Right atrium auricular region (tissue), 2 donors: ENCODE measurements at regions not wholly inside any gene's neighbourhood (a gene's known extent, or its start where the extent isn't known, plus 50 kb on each side); places are given as distances from the start of the nearest gene placed in this dataset.
"Not testable (repeated sequence)": the region's sequence is repeated elsewhere in the genome, so short reads cannot be mapped to it uniquely, and the experiment has no call there.

Experiments
- DNase-seq: peaks from one replicate; pipeline ENCODE4 v3.0.0-alpha.2; 2019; ENCODE audit warnings: low spot score
- H3K27ac ChIP-seq, 2 donors: fragments of 200-600 bp; sonication (generic); 1 replicate in 1 of 2; 2 replicates in 1 of 2; pipeline ENCODE4 v1.5.1; 2016 to 2019
- H3K27me3 ChIP-seq, 2 donors: fragments of 200-600 bp; sonication (generic); one replicate each; pipeline versions ENCODE4 v1.5.1 to v1.6.0; 2017 to 2019
- H3K36me3 ChIP-seq: fragments of 200-600 bp; sonication (generic); one replicate; pipeline ENCODE4 v1.5.1; 2016
- H3K4me1 ChIP-seq, 2 donors: fragments of 200-600 bp; sonication (generic); one replicate each; pipeline versions ENCODE4 v1.5.1 to v1.6.0; 2017 to 2019
- H3K4me3 ChIP-seq, 2 donors: fragments of 200-600 bp; sonication (generic); 1 replicate in 1 of 2; 2 replicates in 1 of 2; pipeline ENCODE4 v1.5.1; 2017 to 2019; ENCODE audit warnings: mild to moderate bottlenecking in 1 of 2, moderate library complexity in 1 of 2
- H3K9me3 ChIP-seq, 2 donors: fragments of 200-600 bp; sonication (generic); one replicate each; pipeline ENCODE4 v1.5.1; 2019
- TF ChIP-seq, protein P1 (sequence below), 2 donors: fragments of 200-600 bp; sonication (generic); IDR thresholded peaks; one replicate each; pipeline ENCODE4 v1.5.1; 2019; ENCODE audit warnings: antibody characterized with exemption in 2 of 2

DNA sequence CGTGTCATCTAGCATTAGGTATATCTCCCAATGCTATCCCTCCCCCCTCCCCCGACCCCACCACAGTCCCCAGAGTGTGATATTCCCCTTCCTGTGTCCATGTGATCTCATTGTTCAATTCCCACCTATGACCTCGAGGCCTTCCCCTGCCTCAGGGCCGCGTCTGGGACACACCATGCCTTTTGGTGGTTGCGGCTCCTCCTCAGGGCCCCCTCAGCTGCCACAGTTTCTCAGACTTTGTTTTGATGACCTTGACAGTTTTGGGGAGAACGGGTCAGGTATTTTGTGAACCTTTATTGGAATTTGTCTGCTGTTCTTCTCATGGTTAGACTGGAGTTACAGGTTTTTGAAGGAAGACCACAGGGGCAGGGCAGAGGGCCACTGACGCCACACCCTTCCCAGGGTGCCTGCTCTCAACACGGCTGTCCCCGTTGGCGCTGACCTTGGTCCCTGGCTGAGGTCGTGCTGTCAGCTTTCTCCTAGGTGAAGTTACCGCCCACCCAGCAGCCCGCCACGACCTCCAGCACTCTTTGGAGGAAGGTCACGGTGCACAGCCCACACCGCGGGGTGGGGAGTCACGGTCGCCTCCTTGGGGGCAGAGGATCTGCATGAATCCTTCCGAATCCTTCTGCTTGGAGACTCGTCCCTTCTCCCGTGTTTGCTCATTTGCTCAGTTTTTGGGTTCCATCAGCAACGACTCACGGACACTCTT is 130.5 kb downstream of the KIF26A start:
- no peaks in the 10 kb centered on the region for H3K36me3 ChIP-seq
- no peaks in the 10 kb centered on the region for H3K9me3 ChIP-seq
- no peaks in the 10 kb centered on the region for H3K4me1 ChIP-seq
- no peak for DNase-seq
- TF ChIP-seq, protein P1, sequence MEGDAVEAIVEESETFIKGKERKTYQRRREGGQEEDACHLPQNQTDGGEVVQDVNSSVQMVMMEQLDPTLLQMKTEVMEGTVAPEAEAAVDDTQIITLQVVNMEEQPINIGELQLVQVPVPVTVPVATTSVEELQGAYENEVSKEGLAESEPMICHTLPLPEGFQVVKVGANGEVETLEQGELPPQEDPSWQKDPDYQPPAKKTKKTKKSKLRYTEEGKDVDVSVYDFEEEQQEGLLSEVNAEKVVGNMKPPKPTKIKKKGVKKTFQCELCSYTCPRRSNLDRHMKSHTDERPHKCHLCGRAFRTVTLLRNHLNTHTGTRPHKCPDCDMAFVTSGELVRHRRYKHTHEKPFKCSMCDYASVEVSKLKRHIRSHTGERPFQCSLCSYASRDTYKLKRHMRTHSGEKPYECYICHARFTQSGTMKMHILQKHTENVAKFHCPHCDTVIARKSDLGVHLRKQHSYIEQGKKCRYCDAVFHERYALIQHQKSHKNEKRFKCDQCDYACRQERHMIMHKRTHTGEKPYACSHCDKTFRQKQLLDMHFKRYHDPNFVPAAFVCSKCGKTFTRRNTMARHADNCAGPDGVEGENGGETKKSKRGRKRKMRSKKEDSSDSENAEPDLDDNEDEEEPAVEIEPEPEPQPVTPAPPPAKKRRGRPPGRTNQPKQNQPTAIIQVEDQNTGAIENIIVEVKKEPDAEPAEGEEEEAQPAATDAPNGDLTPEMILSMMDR (IDR thresholded peaks at IDR 0.05), result no peak
- no peak overlapping the region for H3K27ac ChIP-seq
- no peaks in the 10 kb centered on the region for H3K27me3 ChIP-seq
- no peak overlapping the region for H3K4me3 ChIP-seq

DNA sequence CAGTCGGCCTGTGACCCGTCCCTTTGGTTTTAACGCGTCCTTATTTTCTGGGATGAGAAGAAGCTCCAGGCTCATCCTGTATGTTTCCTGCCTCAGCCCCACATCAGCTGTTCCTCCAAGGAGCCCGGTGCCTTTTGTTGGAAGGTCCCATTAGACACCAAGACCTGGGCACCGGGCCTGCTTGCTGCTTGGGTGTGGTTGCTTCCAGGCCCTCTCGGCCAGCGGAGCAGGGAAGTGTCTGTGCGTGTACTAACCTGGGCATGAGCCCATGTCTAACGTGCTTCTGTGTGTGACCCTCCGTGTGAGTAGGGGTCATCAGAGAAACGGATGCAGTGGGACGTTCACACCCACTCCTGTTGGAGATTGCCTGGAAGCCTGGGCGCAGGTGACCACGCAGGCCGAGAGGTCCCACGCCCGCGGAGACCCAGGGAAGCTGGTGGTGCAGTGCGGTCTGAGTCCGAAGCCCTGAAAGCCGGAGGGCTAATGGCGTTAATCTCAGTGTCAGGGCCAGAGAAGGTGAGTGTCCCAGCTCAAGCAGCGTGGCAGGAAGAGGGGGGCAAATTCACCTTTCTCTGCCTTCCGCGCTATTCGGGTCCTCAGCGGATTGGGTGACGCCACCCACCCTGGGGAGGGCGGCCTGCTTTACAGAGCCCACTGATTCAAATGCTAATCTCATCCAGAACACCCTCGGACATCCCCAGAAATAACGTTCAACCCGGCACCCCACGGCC is 131.3 kb downstream of the KIF26A start:
- H3K9me3 ChIP-seq, H3K36me3 ChIP-seq, H3K27ac ChIP-seq, H3K4me3 ChIP-seq, H3K4me1 ChIP-seq, H3K27me3 ChIP-seq, DNase-seq: not testable (repeated sequence)

DNA sequence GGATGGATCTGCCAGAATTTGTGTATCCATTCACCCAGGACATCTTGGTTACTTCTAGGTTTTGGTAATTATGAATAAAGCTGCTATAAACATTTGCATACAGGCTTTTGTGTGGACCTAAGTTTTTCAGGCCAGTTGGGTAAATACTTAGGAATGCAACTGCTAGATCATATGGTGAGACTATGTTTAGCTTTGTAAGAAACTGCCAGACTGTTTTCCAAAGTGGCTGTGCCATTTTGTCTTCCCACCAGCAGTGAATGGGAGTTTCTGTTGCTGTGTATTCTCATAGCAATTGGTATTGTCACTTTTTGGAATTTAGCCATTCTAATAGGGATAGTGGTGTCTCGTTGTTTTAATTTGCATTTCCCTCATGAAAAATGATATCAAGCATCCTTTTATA is 133.0 kb downstream of the KIF26A start:
- no peak for DNase-seq
- H3K4me3 ChIP-seq, result no peak overlapping the region
- H3K4me1 ChIP-seq, result no peaks in the 10 kb centered on the region
- no peak overlapping the region for H3K27ac ChIP-seq
- H3K36me3 ChIP-seq, result no peaks in the 10 kb centered on the region
- H3K9me3 ChIP-seq, result no peaks in the 10 kb centered on the region
- TF ChIP-seq, protein P1 (IDR thresholded peaks at IDR 0.05), result no peak
- H3K27me3 ChIP-seq, result no peaks in the 10 kb centered on the region

DNA sequence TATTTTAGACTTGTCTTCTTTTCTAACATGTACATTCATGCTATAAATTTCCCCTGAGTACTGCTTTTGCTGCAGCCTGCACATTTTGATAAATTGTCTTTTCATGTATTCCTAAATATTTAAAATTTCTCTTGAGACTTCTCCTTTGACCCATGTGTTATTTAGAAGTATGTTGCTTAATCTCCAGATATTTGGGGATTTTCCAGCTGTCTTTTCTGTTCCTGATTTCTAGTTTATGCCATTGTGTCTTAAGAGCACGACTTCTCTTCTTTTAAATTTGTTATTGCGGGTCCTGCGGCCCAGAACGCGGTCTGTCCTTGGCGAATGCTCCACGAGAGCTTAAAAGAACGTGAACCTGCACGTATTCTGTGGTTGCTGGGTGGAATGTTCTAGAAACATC is 136.4 kb downstream of the KIF26A start:
- DNase-seq, result no peak
- Histone ChIP-seq H3K27ac (no peak overlapping the region), H3K4me1 (no peaks in the 10 kb centered on the region), H3K27me3 (no peaks in the 10 kb centered on the region), H3K4me3 (no peak overlapping the region), H3K36me3 (no peaks in the 10 kb centered on the region), H3K9me3 (no peaks in the 10 kb centered on the region)
- TF ChIP-seq, protein P1 (IDR thresholded peaks at IDR 0.05), result no peak

DNA sequence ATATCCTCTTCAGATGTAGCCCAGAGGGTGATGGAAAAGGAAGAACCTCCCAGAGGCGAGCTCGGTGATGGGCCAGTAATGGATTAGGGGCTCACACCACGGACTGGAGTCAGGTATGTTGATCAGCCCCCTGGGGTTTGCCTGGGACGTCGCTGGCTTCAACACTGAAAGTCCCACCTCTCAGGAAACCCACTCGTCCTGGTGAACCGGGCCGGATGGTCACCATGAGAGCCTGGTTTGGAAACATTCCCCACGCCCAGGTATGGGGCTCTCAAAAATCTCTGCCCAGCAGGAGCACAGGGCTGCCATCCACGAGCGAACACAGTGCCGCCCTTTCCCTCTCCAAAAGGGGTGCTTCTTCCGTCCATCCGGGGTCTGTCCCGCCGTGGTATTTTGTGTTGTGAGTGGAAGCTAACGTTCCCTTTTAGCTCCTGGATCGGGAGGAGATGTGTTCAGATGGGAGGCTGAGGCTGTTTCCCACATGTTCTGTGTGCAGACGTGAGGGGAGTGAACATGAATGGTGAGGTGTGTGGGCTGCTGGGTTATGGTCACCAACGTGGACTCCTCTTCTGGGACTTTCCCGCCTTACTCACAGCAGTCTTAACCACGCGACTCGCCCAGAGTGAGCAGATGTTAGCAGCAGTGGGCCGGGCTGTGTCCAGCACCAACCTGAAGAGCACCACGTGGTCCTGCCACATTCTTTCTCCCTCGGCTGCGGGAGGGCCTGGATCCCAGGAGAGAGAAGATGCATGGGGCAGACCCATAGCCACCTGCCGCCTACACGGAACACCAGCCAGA is 139.2 kb downstream of the KIF26A start:
- no peak for DNase-seq
- Histone ChIP-seq H3K27me3 (no peaks in the 10 kb centered on the region), H3K27ac (no peak overlapping the region), H3K36me3 (no peaks in the 10 kb centered on the region), H3K4me3 (no peak overlapping the region), H3K9me3 (no peaks in the 10 kb centered on the region), H3K4me1 (no peaks in the 10 kb centered on the region)
- TF ChIP-seq, protein P1 (IDR thresholded peaks at IDR 0.05), result no peak

DNA sequence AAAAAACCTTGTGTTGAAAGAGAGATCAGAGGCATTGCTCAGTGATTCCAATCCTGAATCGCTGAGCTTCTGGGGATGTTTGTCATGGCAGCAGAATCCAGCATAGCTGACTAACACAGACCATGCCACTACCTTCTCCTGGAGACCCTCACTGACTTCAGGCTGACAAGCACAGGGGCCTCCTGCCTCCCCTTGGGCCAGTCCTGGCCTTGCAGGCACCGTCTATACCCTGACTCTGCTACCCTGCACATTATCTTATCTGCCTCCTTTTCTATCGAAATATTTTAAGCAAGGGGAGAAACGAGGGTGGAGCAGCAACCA is 139.8 kb downstream of the KIF26A start:
- no peaks in the 10 kb centered on the region for H3K36me3 ChIP-seq
- H3K9me3 ChIP-seq, result no peaks in the 10 kb centered on the region
- H3K27me3 ChIP-seq, result no peaks in the 10 kb centered on the region
- no peak overlapping the region for H3K4me3 ChIP-seq
- DNase-seq, result no peak
- TF ChIP-seq, protein P1 (IDR thresholded peaks at IDR 0.05), result no peak
- no peak overlapping the region for H3K27ac ChIP-seq
- no peaks in the 10 kb centered on the region for H3K4me1 ChIP-seq
